Left renal pelvis (tissue), 4 donors: ENCODE measurements at regions not wholly inside any gene's neighbourhood (a gene's known extent, or its start where the extent isn't known, plus 50 kb on each side); places are given as distances from the start of the nearest gene placed in this dataset.

ENCODE experiments used
- DNase-seq, 4 donors: peaks; one replicate each; pipeline ENCODE4 v3.0.0-alpha.2; 2013; ENCODE audit warnings: low read depth in 4 of 4, low spot score in 3 of 4

DNA sequence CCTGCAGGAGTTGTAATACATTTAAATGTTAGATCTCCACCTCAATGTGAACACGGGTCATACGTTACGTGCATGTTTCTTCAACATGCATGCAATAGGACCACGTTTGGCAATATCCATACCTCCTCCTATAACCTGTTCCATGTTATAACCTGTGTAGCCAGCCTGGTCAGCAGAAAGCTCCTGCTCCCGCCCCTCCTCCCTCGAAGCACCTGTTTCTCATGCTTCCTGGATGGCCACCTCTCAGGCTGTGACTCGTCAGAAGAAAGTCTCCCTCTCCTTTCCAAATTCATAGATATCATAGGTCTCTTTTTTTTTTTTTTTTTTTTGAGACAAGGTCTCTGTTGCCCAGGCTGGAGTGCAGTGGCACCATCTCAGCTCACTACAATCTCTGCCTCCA, 96.5 kb downstream of the HMX1 start:
- no peak for DNase-seq

GRCh38 chr4:8774071-8774470, 97.6 kb downstream of the HMX1 start:
- no peak for DNase-seq

GRCh38 chr4:8773124-8773931, 98.3 kb downstream of the HMX1 start:
- DNase-seq: no peak

- no peak for DNase-seq
These were observed 99.0 kb downstream of the HMX1 start for GRCh38 chr4:8772499-8773123.

DNA sequence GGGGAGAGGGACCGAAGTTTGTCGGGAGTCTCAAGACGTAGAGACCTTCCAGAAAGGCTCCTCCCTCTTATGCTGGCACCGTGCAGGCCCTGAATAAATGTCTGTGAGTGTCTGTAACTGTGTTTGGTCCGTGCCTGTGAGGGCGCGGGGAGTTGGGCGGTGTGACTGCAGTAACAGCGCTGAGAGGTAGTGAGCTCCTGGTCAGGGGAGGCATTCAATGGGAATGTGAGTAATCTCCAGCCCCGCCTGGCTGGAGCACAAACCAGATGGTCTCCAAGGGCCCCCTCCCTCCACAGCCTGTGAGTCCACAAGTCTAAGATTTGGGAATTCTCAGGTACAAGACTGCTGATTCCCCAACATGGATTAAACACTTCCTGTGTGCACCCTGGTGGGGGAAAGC, 100.0 kb downstream of the HMX1 start:
- DNase-seq: no peak

DNA sequence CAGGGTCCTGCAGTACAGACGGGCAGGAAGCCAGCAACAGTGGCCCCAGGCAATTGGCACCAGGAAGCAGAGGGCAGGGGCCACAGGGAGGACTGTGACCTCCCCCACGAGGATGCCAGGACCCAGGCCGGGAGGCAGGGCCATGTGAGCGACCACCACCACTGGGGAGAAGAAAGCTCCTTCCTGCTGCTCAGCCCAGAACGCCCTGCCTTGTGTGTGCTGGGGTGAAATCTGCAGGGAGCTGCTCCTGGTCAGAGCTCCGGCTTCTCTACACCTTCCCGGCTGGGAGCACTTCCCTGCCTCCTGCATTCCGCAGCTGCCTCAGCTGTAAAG, 100.4 kb downstream of the HMX1 start:
- DNase-seq: no peak

GRCh38 chr4:8770518-8771257, 101.0 kb downstream of the HMX1 start:
- DNase-seq: no peak

GRCh38 chr4:8769645-8770517, 101.8 kb downstream of the HMX1 start:
- no peak for DNase-seq

DNA sequence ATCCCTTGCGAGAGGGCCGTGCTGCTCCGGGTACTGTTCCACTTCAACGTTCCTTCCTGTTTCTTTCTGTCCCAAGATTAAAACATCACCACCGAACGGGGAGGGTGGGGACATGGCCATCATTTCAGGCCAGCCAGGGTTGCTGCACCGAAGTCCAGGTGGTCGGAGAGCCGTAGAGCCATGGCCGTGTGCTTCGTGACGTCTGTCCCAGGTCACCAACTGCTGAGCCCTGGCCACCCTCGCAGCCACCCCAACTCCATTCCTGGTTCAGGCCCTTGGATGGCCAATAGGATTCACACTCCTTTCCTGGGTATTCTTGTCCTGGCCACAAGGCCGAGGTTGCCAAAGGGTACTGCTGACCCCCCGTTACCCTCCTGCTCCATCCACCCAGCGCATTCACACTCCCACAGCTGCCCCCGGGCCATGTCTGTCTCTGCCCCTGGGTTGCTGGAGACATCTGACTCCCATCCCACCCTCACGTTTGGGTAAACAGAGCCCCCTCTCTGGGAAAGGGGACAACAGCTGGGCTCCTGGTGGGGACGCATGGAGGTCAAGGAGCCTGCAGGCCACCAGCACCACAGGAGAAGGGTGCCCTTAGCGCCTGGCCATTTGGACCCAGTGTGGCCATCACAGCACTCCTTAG, 103.2 kb downstream of the HMX1 start:
- no peak for DNase-seq

DNA sequence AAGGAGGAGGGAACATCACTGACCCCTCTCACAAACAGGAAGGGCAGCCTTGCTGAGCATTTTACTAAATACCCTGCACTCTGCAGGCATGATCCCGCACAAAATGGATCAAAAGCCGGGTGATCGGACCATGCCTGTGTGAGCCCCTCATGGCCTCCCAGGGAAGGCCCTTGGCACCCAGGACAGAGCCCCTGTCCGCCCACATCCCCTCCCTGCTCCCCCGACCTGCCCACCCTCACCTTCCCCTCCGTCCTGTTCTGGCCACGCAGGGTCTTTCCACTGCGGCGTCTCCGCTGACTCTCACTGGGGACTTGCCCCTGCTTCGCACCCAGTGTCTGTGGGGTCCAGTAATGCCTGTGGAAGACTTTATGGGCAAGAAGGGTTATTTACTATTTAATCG, 105.0 kb downstream of the HMX1 start:
- DNase-seq: no peak

DNA sequence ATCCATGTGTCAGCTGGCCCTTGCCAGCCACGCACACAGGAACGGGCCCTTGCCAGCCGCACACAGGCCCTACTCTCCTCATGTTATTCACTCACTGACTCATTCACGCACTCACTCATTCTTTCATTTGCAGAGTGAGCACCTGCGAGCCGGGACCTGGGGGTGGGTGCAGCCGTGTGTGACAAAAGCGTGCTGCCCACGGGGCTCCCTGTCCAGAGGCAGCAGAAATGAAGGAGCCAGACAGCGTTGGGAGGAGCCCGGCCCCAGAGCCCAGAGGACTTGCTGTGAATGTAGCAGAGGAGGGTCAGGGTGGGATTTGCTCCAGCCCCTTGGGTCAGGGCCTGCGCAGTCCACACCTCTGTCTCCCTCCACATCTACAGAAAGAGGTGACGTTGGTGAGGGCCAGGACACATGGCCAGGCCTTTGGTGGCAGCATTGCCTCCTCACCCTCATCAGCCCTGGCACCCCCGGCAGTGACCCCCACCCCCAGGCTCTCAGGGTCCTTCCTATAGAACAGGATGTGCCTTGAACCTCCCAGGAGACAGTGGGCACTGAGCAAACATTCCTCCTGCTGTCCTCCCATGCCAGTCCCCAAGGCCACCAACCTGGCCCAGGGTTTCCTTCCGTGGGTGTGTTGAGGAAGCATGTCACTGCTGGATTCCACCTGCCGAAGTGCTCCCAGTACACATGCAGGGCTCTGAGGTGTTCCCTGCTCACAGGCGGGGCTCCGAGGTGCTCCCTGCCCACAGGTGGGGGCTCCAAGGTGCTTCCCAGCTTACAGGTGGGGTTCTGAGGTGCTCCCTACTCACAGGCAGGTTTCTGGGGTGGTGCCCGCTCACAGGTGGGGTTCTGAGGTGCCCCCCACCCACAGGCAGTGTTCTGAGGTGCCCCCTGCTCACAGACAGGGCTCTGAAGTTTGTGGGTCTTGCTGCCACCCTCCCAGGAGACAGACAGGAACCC, 105.7 kb downstream of the HMX1 start:
- no peak for DNase-seq

DNA sequence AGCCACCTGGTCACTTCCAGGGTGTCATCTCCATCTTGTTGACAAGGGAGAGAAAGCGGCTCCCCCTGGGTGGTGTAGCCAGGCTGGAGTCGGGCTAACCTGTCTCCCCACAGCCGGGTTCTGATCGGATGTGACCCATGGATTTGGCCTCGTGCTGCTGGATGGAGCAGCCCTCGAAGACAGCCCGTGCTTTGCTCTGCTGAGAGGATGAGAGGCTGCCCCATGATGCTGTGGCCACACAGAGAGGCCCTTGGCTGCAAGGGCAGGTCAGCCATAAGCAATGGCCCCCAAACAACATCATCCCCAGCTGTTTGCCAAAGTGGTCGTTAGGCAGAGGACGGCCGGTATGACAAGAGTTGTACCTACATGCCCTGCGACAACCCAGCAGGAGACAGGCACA, 106.6 kb downstream of the HMX1 start:
- DNase-seq: no peak

- no peak for DNase-seq
These were observed 107.4 kb downstream of the HMX1 start for GRCh38 chr4:8763966-8764901.

DNA sequence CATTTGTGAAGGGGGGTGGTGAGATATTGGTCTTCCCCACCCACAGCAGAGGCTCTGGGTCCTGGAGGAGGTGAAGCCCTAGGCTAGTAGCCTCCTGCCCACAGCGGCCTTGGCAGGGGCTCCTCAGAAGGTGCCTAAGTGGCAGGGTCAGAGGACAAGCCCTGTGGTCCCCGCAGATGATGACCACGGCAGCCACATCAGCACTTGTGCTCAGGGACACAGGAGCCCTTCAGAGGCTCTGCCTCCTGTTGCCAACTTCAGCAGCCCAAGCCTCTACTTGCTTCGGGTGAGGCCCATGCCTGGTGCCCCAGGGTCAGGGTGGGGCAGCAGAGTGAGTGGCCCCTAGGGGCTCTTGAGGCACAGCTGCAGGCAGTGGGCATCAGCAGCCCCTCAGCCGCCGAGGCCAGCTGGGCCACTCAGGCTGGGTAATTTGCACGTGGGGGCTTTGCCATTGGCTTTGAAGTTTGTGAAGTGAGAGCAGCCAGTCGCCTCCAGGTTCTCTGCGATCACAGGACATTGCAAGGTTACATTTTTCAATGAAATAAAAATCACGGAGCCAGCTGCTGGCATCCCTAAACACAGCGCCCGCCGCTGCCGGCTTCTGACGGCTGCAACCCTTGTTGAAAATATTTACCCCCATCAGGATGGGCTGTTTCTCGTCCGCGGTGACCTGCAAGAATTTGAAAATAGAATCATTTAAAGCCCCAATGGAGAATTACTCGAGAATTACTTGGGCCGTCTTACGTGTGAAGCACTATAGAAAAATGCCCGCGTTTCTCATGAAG, 108.5 kb downstream of the HMX1 start:
- DNase-seq: no peak

GRCh38 chr4:8762356-8762755, 109.3 kb downstream of the HMX1 start:
- no peak for DNase-seq

GRCh38 chr4:8761824-8762205, 109.8 kb downstream of the HMX1 start:
- no peak for DNase-seq

GRCh38 chr4:8761167-8761823, 110.3 kb downstream of the HMX1 start:
- DNase-seq: no peak
